ENCODE measurements at regions not wholly inside any gene's neighbourhood (a gene's known extent, or its start where the extent isn't known, plus 50 kb on each side); places are given as distances from the start of the nearest gene placed in this dataset.

DNA sequence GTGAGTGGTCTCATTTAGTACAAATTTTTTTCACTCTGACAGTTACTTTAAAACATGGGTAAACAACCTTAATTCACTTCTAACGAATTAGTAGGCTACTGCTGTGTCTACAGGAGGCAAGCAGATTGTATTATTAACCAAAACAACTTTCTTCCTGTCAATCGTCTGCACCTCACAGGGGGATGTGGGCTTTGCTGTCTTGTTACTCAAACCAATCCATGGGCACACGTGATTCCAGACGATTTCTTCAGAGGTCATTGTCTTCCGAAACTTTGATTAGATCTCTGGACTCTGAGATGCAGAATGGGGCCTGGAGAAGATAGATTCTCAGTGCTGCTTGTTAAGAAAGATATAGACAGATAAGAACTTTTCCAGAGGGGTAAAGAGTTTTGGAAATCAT, 327.8 kb downstream of the DHX15 start:
- H3K4me3 ChIP-seq (ENCODE audit: low read depth, low read length): no peak overlapping the region
- DNase-seq (ENCODE audit: low read depth): no peak
- TF ChIP-seq, protein P1, sequence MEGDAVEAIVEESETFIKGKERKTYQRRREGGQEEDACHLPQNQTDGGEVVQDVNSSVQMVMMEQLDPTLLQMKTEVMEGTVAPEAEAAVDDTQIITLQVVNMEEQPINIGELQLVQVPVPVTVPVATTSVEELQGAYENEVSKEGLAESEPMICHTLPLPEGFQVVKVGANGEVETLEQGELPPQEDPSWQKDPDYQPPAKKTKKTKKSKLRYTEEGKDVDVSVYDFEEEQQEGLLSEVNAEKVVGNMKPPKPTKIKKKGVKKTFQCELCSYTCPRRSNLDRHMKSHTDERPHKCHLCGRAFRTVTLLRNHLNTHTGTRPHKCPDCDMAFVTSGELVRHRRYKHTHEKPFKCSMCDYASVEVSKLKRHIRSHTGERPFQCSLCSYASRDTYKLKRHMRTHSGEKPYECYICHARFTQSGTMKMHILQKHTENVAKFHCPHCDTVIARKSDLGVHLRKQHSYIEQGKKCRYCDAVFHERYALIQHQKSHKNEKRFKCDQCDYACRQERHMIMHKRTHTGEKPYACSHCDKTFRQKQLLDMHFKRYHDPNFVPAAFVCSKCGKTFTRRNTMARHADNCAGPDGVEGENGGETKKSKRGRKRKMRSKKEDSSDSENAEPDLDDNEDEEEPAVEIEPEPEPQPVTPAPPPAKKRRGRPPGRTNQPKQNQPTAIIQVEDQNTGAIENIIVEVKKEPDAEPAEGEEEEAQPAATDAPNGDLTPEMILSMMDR (IDR thresholded peaks at IDR 0.05; ENCODE audit: control insufficient read depth, extremely low read depth, insufficient read depth): no peak

DNA sequence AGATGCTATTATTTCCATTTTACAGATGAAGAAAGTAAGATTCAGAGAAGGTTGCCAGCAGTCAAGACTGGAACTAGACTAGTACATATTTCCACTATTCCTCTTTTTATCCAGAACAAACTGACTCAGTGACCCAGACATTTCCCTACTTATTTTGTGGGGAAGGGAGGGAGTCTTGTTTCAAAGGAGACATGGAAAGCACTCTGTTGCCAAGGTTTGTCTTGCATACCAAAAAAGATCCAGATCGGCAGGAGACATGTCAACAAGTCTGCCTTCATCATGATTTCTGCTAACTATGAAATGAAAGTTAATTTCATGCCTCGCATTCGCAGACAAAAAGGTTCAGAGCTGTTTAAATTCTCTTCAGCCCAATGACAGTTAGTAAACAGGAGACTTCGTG, 328.3 kb downstream of the DHX15 start:
- no peak for DNase-seq (ENCODE audit: low read depth)
- TF ChIP-seq, protein P1 (IDR thresholded peaks at IDR 0.05; ENCODE audit: control insufficient read depth, extremely low read depth, insufficient read depth): no peak
- H3K4me3 ChIP-seq (ENCODE audit: low read depth, low read length): no peak overlapping the region

DNA sequence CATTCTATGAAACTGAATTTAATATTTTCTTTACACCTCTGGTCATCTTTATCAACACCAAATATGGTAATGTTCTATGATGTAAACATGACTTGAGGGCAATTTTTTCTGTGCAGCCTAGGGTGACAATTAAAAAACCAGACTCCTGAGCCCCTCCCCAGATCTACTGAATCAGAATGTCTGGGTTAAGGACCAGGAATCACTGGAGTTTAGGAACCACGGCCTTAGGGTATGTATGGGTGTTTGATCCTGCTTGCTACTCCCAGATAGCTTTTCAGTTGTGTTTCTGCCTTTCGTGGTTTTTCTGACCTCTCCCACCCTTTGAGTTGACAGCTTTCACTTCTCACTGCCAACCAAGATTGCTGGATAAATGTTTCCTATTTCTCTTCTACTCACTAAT, 332.2 kb downstream of the DHX15 start:
- no peak for DNase-seq (ENCODE audit: low read depth)
- no peak overlapping the region for H3K4me3 ChIP-seq (ENCODE audit: low read depth, low read length)
- TF ChIP-seq, protein P1 (IDR thresholded peaks at IDR 0.05; ENCODE audit: control insufficient read depth, extremely low read depth, insufficient read depth): no peak

DNA sequence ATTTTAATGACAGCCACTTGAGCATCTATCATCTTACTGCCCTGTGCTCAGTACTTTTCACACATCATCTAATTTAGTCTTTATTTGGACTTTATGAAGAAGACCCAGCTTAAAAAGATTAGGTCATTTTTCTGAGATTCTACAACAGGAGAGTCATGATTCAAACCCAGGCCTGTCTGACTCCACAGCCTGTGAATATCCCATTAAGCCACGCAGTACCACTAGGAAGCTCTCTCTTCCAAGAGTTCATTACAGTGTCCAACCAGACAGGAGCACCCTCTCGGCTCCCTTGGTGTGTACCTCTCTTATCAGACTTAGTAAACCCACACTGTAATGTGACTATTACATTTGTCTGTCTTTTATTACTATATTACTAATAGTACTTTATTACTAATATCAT, 332.8 kb downstream of the DHX15 start:
- DNase-seq (ENCODE audit: low read depth): no peak
- TF ChIP-seq, protein P1 (IDR thresholded peaks at IDR 0.05; ENCODE audit: control insufficient read depth, extremely low read depth, insufficient read depth): no peak
- no peak overlapping the region for H3K4me3 ChIP-seq (ENCODE audit: low read depth, low read length)

DNA sequence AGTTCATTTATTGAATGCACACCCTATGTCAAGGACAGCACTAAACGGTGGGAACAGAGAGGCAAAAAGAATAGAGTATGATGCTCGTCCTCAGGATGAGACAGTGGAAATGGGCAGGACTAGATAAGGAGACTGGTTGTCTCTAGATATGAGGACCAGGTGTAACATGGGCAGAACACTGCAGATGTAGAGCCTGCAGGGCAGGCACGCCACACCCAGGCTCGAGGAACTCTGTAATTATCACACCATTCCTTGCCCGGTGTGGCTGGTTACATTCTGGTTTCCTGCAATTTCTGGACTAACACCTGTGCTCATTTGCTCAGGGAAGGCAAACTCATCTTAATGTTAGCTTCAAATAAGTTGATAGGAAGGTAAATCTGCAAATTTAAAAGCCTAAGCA, 334.4 kb downstream of the DHX15 start:
- TF ChIP-seq, protein P1 (IDR thresholded peaks at IDR 0.05; ENCODE audit: control insufficient read depth, extremely low read depth, insufficient read depth): no peak
- no peak for DNase-seq (ENCODE audit: low read depth)
- no peak overlapping the region for H3K4me3 ChIP-seq (ENCODE audit: low read depth, low read length)

DNA sequence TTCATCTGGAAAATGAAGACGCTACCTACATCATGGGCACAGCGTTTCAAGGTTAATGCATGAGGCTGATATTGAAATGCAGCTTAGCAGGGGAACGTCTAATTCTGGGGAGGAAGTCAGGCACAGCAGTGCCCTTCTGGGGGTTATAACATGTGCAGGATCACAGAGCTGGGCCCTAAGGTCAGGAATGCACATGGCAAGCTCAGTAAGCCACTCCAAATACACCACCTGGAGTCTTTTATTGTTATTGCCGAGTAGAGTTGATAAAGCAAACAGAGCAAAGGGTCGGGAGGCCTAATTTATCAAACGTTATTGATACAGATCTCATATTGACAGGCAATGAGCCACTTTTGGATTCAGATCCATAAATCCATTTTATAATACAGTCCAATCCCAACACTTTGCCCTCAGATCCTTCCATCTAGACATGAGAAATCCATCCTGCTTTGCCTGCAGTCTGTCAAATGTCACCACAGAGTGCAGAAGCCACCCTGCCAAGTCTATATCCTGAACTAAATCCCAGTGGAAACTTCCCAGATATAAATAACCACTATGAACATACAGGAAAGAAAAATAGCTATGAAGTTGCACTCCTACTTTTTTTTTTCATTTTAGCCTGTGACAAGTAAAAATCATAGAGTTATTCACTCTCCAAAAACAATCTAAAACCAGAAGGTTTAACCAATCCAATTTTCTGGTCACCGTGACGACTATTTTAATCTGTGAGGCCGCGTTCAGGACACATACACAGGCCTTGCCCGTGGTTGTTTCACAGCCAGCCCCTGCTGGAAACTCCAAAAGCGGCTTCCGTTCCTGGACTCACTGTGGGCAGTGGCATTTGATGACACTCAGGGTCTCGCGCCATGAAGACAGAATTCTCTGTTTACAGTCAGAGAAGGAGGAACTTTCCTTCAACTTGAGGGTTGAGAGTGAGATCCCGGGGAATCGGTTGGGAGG, 335.4 kb downstream of the DHX15 start:
- DNase-seq (ENCODE audit: low read depth): no peak
- no peak overlapping the region for H3K4me3 ChIP-seq (ENCODE audit: low read depth, low read length)
- TF ChIP-seq, protein P1 (IDR thresholded peaks at IDR 0.05; ENCODE audit: control insufficient read depth, extremely low read depth, insufficient read depth): no peak

DNA sequence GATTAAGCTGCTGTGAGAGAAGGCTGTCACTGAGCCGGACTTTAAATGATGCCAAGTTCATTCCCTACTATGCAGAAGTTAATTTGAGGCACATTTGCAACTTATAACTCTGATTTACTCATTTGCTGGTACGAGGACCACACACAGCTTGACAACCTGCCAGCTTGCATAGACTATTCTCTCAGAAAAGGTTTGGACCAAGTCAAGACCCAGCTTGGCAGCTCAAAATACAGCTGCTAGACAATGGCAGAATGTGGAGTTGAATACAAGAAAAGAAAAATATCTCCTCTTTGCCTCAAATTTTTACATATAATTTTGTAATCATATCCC, 338.9 kb downstream of the DHX15 start:
- H3K4me3 ChIP-seq (ENCODE audit: low read depth, low read length): no peak overlapping the region
- no peak for DNase-seq (ENCODE audit: low read depth)
- TF ChIP-seq, protein P1 (IDR thresholded peaks at IDR 0.05; ENCODE audit: control insufficient read depth, extremely low read depth, insufficient read depth): no peak
